ENCODE measurements at regions not wholly inside any gene's neighbourhood (a gene's known extent, or its start where the extent isn't known, plus 50 kb on each side); places are given as distances from the start of the nearest gene placed in this dataset.
"Not testable (repeated sequence)": the region's sequence is repeated elsewhere in the genome, so short reads cannot be mapped to it uniquely, and the experiment has no call there.

- DNase-seq (ENCODE audit: low read depth) = no peak
- no peak overlapping the region for H3K4me3 ChIP-seq (ENCODE audit: low read depth, low read length)
- no peak for TF ChIP-seq CTCF (conservative IDR thresholded peaks at IDR 0.05; ENCODE audit: low read depth, low read length)
Observed at GRCh38 chrX:50996930-50997329, 86.4 kb downstream of the BMP15 start.

GRCh38 chrX:51000384-51000783 lies 89.8 kb downstream of the BMP15 start:
- DNase-seq (ENCODE audit: low read depth); H3K4me3 ChIP-seq (ENCODE audit: low read depth, low read length): not testable (repeated sequence)

- not testable (repeated sequence) for H3K4me3 ChIP-seq (ENCODE audit: low read depth, low read length); DNase-seq (ENCODE audit: low read depth)
Observed at GRCh38 chrX:51001733-51002632, 91.4 kb downstream of the BMP15 start.

GRCh38 chrX:51006064-51006463 lies 95.5 kb downstream of the BMP15 start:
- DNase-seq (ENCODE audit: low read depth) = no peak
- no peak for TF ChIP-seq CTCF (conservative IDR thresholded peaks at IDR 0.05; ENCODE audit: low read depth, low read length)
- H3K4me3 ChIP-seq (ENCODE audit: low read depth, low read length) = no peak overlapping the region

- TF ChIP-seq CTCF (conservative IDR thresholded peaks at IDR 0.05; ENCODE audit: low read depth, low read length) = no peak
- no peak overlapping the region for H3K4me3 ChIP-seq (ENCODE audit: low read depth, low read length)
- DNase-seq (ENCODE audit: low read depth) = no peak
Observed at GRCh38 chrX:51024106-51024696, 113.7 kb downstream of the BMP15 start.

GRCh38 chrX:51026862-51027261 lies 116.3 kb downstream of the BMP15 start:
- no peak overlapping the region for H3K4me3 ChIP-seq (ENCODE audit: low read depth, low read length)
- TF ChIP-seq CTCF (conservative IDR thresholded peaks at IDR 0.05; ENCODE audit: low read depth, low read length) = no peak
- DNase-seq (ENCODE audit: low read depth) = no peak

- DNase-seq (ENCODE audit: low read depth) = no peak
- TF ChIP-seq CTCF (conservative IDR thresholded peaks at IDR 0.05; ENCODE audit: low read depth, low read length) = no peak
- no peak overlapping the region for H3K4me3 ChIP-seq (ENCODE audit: low read depth, low read length)
Observed at GRCh38 chrX:51035746-51036145, 125.2 kb downstream of the BMP15 start.

GRCh38 chrX:51047950-51048349 lies 137.4 kb downstream of the BMP15 start:
- no peak for TF ChIP-seq CTCF (conservative IDR thresholded peaks at IDR 0.05; ENCODE audit: low read depth, low read length)
- DNase-seq (ENCODE audit: low read depth) = no peak
- H3K4me3 ChIP-seq (ENCODE audit: low read depth, low read length) = no peak overlapping the region
